SH-SY5Y (cell line): ENCODE measurements at regions not wholly inside any gene's neighbourhood (a gene's known extent, or its start where the extent isn't known, plus 50 kb on each side); places are given as distances from the start of the nearest gene placed in this dataset.

Experiments used
- GATA2 ChIP-seq: IDR thresholded peaks from 2 replicates; pipeline ENCODE4 v1.6.1; 2011; ENCODE audit warnings: mild to moderate bottlenecking, low read depth, low read length
- GATA3 ChIP-seq: IDR thresholded peaks from 2 replicates; pipeline ENCODE4 v1.6.1; 2011; ENCODE audit warnings: low read depth, mild to moderate bottlenecking, low read length, moderate library complexity

- no peak for TF ChIP-seq GATA2
- no peak for TF ChIP-seq GATA3
Measured at GRCh38 chr6:8361259-8361658, 74.1 kb downstream of the SLC35B3 start.
